A549 (cell line): ENCODE measurements at regions not wholly inside any gene's neighbourhood (a gene's known extent, or its start where the extent isn't known, plus 50 kb on each side); places are given as distances from the start of the nearest gene placed in this dataset.

Experiments used
- JUN ChIP-seq, 2 experiments: fragments of >200 bp; sonication (Bioruptor Twin); formaldehyde crosslinking; IDR thresholded peaks; 2 replicates in 1 of 2; 3 replicates in 1 of 2; pipeline ENCODE4 v1.6.1; 2016 to 2017
- RNF2 ChIP-seq: fragments of 200-600 bp; sonication (generic); IDR thresholded peaks from 2 replicates; pipeline ENCODE4 v1.6.1; 2016; ENCODE audit warnings: low read depth, mild to moderate bottlenecking, antibody characterized with exemption, moderate library complexity, borderline replicate concordance
- SMC3 ChIP-seq: fragments of >200 bp; sonication (Bioruptor Twin); formaldehyde crosslinking; IDR thresholded peaks from 3 replicates; pipeline ENCODE4 v1.6.1; 2018; ENCODE audit warnings: inconsistent platforms
- ZFP36 ChIP-seq: fragments of 450-650 bp; IDR thresholded peaks from 2 replicates; pipeline ENCODE4 v1.6.1; 2014; ENCODE audit warnings: borderline replicate concordance; ENCODE audit not compliant: partially characterized antibody
- TF ChIP-seq, protein P1 (sequence below): fragments of >200 bp; sonication (Bioruptor Twin); formaldehyde crosslinking; IDR thresholded peaks from 3 replicates; pipeline ENCODE4 v1.5.1; 2016

DNA sequence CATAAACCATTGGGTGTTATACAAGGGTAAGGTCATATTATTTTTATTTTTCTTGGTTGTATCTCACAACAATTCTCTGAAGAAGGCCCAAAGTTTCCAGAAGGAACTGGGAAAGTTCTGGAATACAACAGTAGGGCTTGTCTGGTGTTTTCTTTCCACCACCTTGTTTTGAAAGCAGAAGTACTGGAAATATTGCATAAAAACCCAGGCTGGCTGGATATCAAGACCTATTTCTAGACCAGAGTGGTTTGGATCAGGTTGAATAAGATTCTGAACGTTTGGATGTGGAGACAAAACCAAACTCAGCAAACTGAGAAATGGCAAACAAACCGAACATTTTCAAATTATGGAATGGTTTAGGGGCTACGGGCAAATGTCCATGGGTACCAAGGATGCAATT lies 182.6 kb upstream of the FZD8 start:
- TF ChIP-seq ZFP36 (no peak), RNF2 (no peak), JUN (IDR thresholded peaks at IDR 0.05) (no peak), SMC3 (no peak)
- TF ChIP-seq, protein P1, sequence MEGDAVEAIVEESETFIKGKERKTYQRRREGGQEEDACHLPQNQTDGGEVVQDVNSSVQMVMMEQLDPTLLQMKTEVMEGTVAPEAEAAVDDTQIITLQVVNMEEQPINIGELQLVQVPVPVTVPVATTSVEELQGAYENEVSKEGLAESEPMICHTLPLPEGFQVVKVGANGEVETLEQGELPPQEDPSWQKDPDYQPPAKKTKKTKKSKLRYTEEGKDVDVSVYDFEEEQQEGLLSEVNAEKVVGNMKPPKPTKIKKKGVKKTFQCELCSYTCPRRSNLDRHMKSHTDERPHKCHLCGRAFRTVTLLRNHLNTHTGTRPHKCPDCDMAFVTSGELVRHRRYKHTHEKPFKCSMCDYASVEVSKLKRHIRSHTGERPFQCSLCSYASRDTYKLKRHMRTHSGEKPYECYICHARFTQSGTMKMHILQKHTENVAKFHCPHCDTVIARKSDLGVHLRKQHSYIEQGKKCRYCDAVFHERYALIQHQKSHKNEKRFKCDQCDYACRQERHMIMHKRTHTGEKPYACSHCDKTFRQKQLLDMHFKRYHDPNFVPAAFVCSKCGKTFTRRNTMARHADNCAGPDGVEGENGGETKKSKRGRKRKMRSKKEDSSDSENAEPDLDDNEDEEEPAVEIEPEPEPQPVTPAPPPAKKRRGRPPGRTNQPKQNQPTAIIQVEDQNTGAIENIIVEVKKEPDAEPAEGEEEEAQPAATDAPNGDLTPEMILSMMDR: no peak
